SK-N-SH (cell line): ENCODE measurements at regions not wholly inside any gene's neighbourhood (a gene's known extent, or its start where the extent isn't known, plus 50 kb on each side); places are given as distances from the start of the nearest gene placed in this dataset.

Source experiments
- CTCF ChIA-PET: fragments of 300-600, 350-600 bp; formaldehyde crosslinking; extraction: SDS; loops from one replicate; lab custom pipeline; 2021; lab: Yijun Ruan, JAX
- POLR2A ChIA-PET: fragments of 350-600 bp; sonication (Branson Sonifier 250); formaldehyde crosslinking; extraction: SDS; loops from one replicate; lab custom pipeline; 2020; ENCODE audit warnings: antibody characterized with exemption, inconsistent platforms; lab: Yijun Ruan, JAX
- DNase-seq: peaks from one replicate; pipeline ENCODE4 v3.0.0; 2012
- H2AFZ ChIP-seq: fragments of 200-600 bp; sonication (generic); 2 replicates; pipeline ENCODE4 v1.8.1; 2016; ENCODE audit warnings: antibody characterized with exemption, mild to moderate bottlenecking, low read depth
- H3F3A ChIP-seq: fragments of 200-600 bp; sonication (generic); replicated peaks from 2 replicates; pipeline ENCODE3; 2016; ENCODE audit warnings: antibody characterized with exemption, mild to moderate bottlenecking; ENCODE audit not compliant: insufficient read depth
- H3K27ac ChIP-seq, 2 experiments: fragments of 200-500 bp in 1 of 2; fragments of 200-600 bp in 1 of 2; sonication (Bioruptor generic) in 1 of 2; sonication (generic), shearing (Covaris generic) in 1 of 2; 2 replicates each; pipeline versions ENCODE4 v1.5.1 to v1.6.1; 2014 to 2016; ENCODE audit warnings: low read depth in 2 of 2, inconsistent platforms in 1 of 2, low read length in 1 of 2, mild to moderate bottlenecking in 1 of 2, mixed read lengths in 1 of 2
- H3K27me3 ChIP-seq: fragments of 200-600 bp; sonication (generic), shearing (Covaris generic); 2 replicates; pipeline ENCODE4 v1.6.1; 2016; ENCODE audit warnings: mixed run types; ENCODE audit not compliant: insufficient read depth
- H3K36me3 ChIP-seq, 2 experiments: fragments of 200-500 bp in 1 of 2; fragments of 200-600 bp in 1 of 2; sonication (Bioruptor generic) in 1 of 2; sonication (generic) in 1 of 2; replicated peaks in 1 of 2; 2 replicates each; pipeline versions ENCODE3 to v1.5.1; 2014 to 2016; ENCODE audit warnings: low read length in 1 of 2, mild to moderate bottlenecking in 1 of 2; ENCODE audit not compliant: insufficient read depth in 2 of 2, control insufficient read depth in 1 of 2
- H3K4me1 ChIP-seq, 2 experiments: fragments of 200-500 bp in 1 of 2; fragments of 200-600 bp in 1 of 2; sonication (Bioruptor generic) in 1 of 2; sonication (generic), shearing (Covaris generic) in 1 of 2; 2 replicates each; pipeline versions ENCODE4 v1.5.1 to v1.6.1; 2014 to 2016; ENCODE audit warnings: low read depth in 1 of 2, low read length in 1 of 2, mixed run types in 1 of 2; ENCODE audit not compliant: insufficient read depth in 2 of 2, control insufficient read depth in 1 of 2
- H3K4me2 ChIP-seq: fragments of 200-600 bp; sonication (generic), shearing (Covaris generic); 2 replicates; pipeline ENCODE4 v1.6.1; 2017; ENCODE audit warnings: mixed run types
- H3K4me3 ChIP-seq, 2 experiments: fragments of 200-500 bp in 1 of 2; fragments of 200-600 bp in 1 of 2; sonication (Bioruptor generic) in 1 of 2; sonication (generic), shearing (Covaris generic) in 1 of 2; 2 replicates each; pipeline versions ENCODE4 v1.5.1 to v1.8.1; 2014 to 2016; ENCODE audit warnings: low read depth in 2 of 2, inconsistent platforms in 1 of 2, low read length in 1 of 2, mild to moderate bottlenecking in 1 of 2, mixed read lengths in 1 of 2, moderate library complexity in 1 of 2
- H3K79me2 ChIP-seq: fragments of 200-600 bp; sonication (generic); 2 replicates; pipeline ENCODE4 v1.8.1; 2017; ENCODE audit warnings: mild to moderate bottlenecking; ENCODE audit not compliant: insufficient read depth
- H3K9ac ChIP-seq: fragments of 200-600 bp; sonication (generic); 2 replicates; pipeline ENCODE4 v1.6.1; 2017; ENCODE audit warnings: mixed run types
- H3K9me2 ChIP-seq: fragments of 200-600 bp; sonication (generic); 2 replicates; pipeline ENCODE4 v1.6.1; 2017; ENCODE audit warnings: mixed run types
- H3K9me3 ChIP-seq: fragments of 200-600 bp; sonication (generic); 2 replicates; pipeline ENCODE4 v1.6.1; 2017; ENCODE audit warnings: mixed run types, mild to moderate bottlenecking, moderate library complexity
- H4K20me1 ChIP-seq: fragments of 200-600 bp; sonication (generic); 2 replicates; pipeline ENCODE4 v1.6.1; 2017; ENCODE audit warnings: mild to moderate bottlenecking, mixed run types; ENCODE audit not compliant: insufficient read depth
- ELF1 ChIP-seq: IDR thresholded peaks from 2 replicates; pipeline ENCODE4 v1.4.0; 2012
- EP300 ChIP-seq, 2 experiments: IDR thresholded peaks; 2 replicates each; pipeline versions ENCODE4 v1.4.0 to v1.6.1; 2012; ENCODE audit warnings: borderline replicate concordance in 1 of 2, low read depth in 1 of 2, low read length in 1 of 2
- EZH2phosphoT487 ChIP-seq: fragments of 200-600 bp; sonication (generic); IDR thresholded peaks from 2 replicates; pipeline ENCODE4 v1.6.1; 2017; ENCODE audit warnings: low read depth, mixed run types, mild to moderate bottlenecking, antibody characterized with exemption, moderate library complexity, borderline replicate concordance
- FOSL2 ChIP-seq: IDR thresholded peaks from 2 replicates; pipeline ENCODE4 v1.4.0; 2012; ENCODE audit warnings: low read depth, mild to moderate bottlenecking, moderate library complexity, borderline replicate concordance
- FOXM1 ChIP-seq: IDR thresholded peaks from 2 replicates; pipeline ENCODE4 v1.4.0; 2012; ENCODE audit warnings: low read depth, mild to moderate bottlenecking
- GABPA ChIP-seq: IDR thresholded peaks from 2 replicates; pipeline ENCODE4 v1.4.0; 2012; ENCODE audit warnings: low read depth, mild to moderate bottlenecking
- JUND ChIP-seq: IDR thresholded peaks from 2 replicates; pipeline ENCODE4 v1.4.0; 2012
- MEF2A ChIP-seq: IDR thresholded peaks from 2 replicates; pipeline ENCODE4 v1.4.0; 2012; ENCODE audit warnings: low read depth, borderline replicate concordance
- NFIC ChIP-seq: IDR thresholded peaks from 2 replicates; pipeline ENCODE4 v1.4.0; 2012; ENCODE audit warnings: borderline replicate concordance
- NRF1 ChIP-seq: IDR thresholded peaks from 2 replicates; pipeline ENCODE4 v1.6.1; 2012; ENCODE audit warnings: low read depth, mild to moderate bottlenecking, low read length
- POLR2AphosphoS5 ChIP-seq: IDR thresholded peaks from 2 replicates; pipeline ENCODE4 v1.6.1; 2012; ENCODE audit warnings: low read depth, low read length
- RAD21 ChIP-seq: IDR thresholded peaks from 2 replicates; pipeline ENCODE4 v1.6.1; 2012; ENCODE audit warnings: mild to moderate bottlenecking, low read length
- RFX5 ChIP-seq: IDR thresholded peaks from 2 replicates; pipeline ENCODE4 v1.6.1; 2012; ENCODE audit warnings: mild to moderate bottlenecking, improper control_type of control experiment, low read length
- RXRA ChIP-seq: IDR thresholded peaks from 2 replicates; pipeline ENCODE4 v1.4.0; 2012; ENCODE audit warnings: low read depth, mild to moderate bottlenecking, borderline replicate concordance
- SIN3A ChIP-seq: IDR thresholded peaks from 2 replicates; pipeline ENCODE4 v1.6.1; 2012; ENCODE audit warnings: low read depth, mild to moderate bottlenecking, low read length, moderate library complexity, borderline replicate concordance
- TAF1 ChIP-seq: IDR thresholded peaks from 2 replicates; pipeline ENCODE4 v1.6.1; 2012; ENCODE audit warnings: low read depth, mild to moderate bottlenecking, low read length, moderate library complexity, borderline replicate concordance
- TCF12 ChIP-seq: IDR thresholded peaks from 2 replicates; pipeline ENCODE4 v1.4.0; 2012
- YY1 ChIP-seq: IDR thresholded peaks from 2 replicates; pipeline ENCODE4 v1.4.0; 2012; ENCODE audit warnings: low read depth, mild to moderate bottlenecking
- WGBS: methylation state at CpG from one replicate; pipeline ENCODE4 v1.1.6; 2017; ENCODE audit warnings: low lambda C conversion rate; 5-methylcytosine and 5-hydroxymethylcytosine counted together
- TF ChIP-seq, protein P1 (sequence below): IDR thresholded peaks from 2 replicates; pipeline ENCODE4 v1.4.0; 2012; ENCODE audit warnings: low read depth
- TF ChIP-seq, protein P2 (sequence below): IDR thresholded peaks from 2 replicates; pipeline ENCODE4; 2012
- TF ChIP-seq, protein P3 (sequence below): IDR thresholded peaks from 2 replicates; pipeline ENCODE4 v1.4.0; 2012; ENCODE audit warnings: low read depth, borderline replicate concordance
- TF ChIP-seq, protein P4 (sequence below): IDR thresholded peaks from 2 replicates; pipeline ENCODE4 v1.6.1; 2012; ENCODE audit warnings: mild to moderate bottlenecking, low read depth, low read length, moderate library complexity

DNA sequence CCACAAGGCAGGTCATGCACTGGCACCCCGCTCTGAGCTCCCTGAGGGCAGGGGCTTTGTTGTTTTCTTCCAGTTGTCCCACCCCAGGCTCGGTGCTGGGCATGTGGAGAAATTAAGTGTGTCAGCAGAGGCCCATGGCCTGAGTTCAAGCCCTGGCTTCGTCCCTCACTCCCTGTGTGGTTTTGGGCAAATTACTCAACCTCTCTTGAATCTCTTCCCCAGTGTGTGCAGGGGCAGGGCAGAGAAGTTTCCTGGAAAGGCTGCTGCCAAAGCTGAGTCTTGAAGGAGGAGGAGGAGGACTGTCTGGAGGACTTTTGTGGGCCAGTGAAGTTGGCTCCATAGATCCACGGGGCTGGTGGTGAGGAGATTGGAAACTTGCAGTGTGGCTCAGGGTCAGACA is 138.1 kb upstream of the E2F8 start:
- Histone ChIP-seq H3K36me3 (no peaks in the 10 kb centered on the region), H2AFZ (no peak overlapping the region), H3K9me2 (no peaks in the 10 kb centered on the region), H3K27ac (no peak overlapping the region), H4K20me1 (no peaks in the 10 kb centered on the region), H3F3A (peaks cover 10% of the 10 kb centered on the region), H3K4me3 (no peak overlapping the region), H3K4me1 (peaks cover 0 to 11% of the 10 kb centered on the region in 2 experiments; a peak in 1 of 4 replicates), H3K79me2 (no peaks in the 10 kb centered on the region), H3K4me2 (no peak overlapping the region), H3K27me3 (no peaks in the 10 kb centered on the region; the same call in 1 of the 2 replicates), H3K9ac (no peak overlapping the region), H3K9me3 (no peaks in the 10 kb centered on the region)
- POLR2A ChIA-PET, result no interaction called here
- TF ChIP-seq, protein P1, sequence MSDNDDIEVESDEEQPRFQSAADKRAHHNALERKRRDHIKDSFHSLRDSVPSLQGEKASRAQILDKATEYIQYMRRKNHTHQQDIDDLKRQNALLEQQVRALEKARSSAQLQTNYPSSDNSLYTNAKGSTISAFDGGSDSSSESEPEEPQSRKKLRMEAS, result no peak
- TF ChIP-seq, protein P2, sequence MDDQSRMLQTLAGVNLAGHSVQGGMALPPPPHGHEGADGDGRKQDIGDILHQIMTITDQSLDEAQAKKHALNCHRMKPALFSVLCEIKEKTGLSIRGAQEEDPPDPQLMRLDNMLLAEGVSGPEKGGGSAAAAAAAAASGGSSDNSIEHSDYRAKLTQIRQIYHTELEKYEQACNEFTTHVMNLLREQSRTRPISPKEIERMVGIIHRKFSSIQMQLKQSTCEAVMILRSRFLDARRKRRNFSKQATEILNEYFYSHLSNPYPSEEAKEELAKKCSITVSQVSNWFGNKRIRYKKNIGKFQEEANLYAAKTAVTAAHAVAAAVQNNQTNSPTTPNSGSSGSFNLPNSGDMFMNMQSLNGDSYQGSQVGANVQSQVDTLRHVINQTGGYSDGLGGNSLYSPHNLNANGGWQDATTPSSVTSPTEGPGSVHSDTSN, result no peak
- TF ChIP-seq, protein P3, sequence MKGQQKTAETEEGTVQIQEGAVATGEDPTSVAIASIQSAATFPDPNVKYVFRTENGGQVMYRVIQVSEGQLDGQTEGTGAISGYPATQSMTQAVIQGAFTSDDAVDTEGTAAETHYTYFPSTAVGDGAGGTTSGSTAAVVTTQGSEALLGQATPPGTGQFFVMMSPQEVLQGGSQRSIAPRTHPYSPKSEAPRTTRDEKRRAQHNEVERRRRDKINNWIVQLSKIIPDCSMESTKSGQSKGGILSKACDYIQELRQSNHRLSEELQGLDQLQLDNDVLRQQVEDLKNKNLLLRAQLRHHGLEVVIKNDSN, result no peak
- TF ChIP-seq GABPA (no peak), MEF2A (no peak), EP300 (IDR thresholded peaks at IDR 0.05; ENCODE audit: borderline replicate concordance in 1 of 2, low read depth in 1 of 2, low read length in 1 of 2) (no peak), POLR2AphosphoS5 (no peak), YY1 (no peak), FOSL2 (no peak), NRF1 (no peak), ELF1 (no peak), SIN3A (no peak), FOXM1 (no peak), RFX5 (no peak), EZH2phosphoT487 (no peak), RXRA (no peak)
- no peak for DNase-seq
- WGBS, result 62% methylated on average over 4 of the region's 4 CpGs
- CTCF ChIA-PET, result no interaction called here

DNA sequence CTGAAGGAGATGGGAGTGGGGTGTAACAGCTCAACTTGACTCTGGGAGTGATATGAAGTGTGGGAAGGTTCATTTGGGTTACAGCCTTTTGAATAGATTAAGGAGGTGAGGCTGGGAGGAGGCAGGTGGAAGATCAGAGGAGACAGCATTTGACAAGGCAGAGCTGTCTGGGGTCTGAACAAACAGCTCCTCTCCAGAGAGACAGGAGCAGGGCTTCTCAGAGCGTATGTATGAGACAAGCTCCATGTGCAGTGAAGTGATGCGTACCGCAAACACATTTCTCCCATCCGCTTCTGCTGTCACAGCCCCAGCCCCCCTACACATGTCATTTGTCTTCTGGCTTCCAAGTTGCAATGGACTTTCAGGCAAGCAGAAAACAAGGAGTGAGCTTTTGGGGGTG is 137.1 kb upstream of the E2F8 start:
- H2AFZ ChIP-seq, result no peak overlapping the region
- H3K4me1 ChIP-seq, result peaks cover 0 to 11% of the 10 kb centered on the region in 2 experiments; a peak in 1 of 4 replicates
- no peaks in the 10 kb centered on the region for H3K27me3 ChIP-seq
- H3K9me3 ChIP-seq, result no peaks in the 10 kb centered on the region
- DNase-seq, result no peak
- TF ChIP-seq, protein P3, result no peak
- TF ChIP-seq RAD21 (no peak), NFIC (no peak), SIN3A (no peak), YY1 (no peak), ELF1 (no peak), TCF12 (no peak), JUND (no peak), MEF2A (no peak), RXRA (no peak), TAF1 (no peak), GABPA (no peak)
- TF ChIP-seq, protein P1, result no peak
- TF ChIP-seq, protein P4, sequence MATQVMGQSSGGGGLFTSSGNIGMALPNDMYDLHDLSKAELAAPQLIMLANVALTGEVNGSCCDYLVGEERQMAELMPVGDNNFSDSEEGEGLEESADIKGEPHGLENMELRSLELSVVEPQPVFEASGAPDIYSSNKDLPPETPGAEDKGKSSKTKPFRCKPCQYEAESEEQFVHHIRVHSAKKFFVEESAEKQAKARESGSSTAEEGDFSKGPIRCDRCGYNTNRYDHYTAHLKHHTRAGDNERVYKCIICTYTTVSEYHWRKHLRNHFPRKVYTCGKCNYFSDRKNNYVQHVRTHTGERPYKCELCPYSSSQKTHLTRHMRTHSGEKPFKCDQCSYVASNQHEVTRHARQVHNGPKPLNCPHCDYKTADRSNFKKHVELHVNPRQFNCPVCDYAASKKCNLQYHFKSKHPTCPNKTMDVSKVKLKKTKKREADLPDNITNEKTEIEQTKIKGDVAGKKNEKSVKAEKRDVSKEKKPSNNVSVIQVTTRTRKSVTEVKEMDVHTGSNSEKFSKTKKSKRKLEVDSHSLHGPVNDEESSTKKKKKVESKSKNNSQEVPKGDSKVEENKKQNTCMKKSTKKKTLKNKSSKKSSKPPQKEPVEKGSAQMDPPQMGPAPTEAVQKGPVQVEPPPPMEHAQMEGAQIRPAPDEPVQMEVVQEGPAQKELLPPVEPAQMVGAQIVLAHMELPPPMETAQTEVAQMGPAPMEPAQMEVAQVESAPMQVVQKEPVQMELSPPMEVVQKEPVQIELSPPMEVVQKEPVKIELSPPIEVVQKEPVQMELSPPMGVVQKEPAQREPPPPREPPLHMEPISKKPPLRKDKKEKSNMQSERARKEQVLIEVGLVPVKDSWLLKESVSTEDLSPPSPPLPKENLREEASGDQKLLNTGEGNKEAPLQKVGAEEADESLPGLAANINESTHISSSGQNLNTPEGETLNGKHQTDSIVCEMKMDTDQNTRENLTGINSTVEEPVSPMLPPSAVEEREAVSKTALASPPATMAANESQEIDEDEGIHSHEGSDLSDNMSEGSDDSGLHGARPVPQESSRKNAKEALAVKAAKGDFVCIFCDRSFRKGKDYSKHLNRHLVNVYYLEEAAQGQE, result no peak
- H3K4me2 ChIP-seq, result no peak overlapping the region
- H3K9ac ChIP-seq, result no peak overlapping the region
- POLR2A ChIA-PET, result no interaction called here
- H4K20me1 ChIP-seq, result no peaks in the 10 kb centered on the region
- 100% methylated on average over 3 of the region's 4 CpGs for WGBS
- no peaks in the 10 kb centered on the region for H3K36me3 ChIP-seq
- H3F3A ChIP-seq, result peaks cover 10% of the 10 kb centered on the region
- CTCF ChIA-PET, result interaction anchor here (0.8 to 1.1 kb wide), 2 partner anchors 118 to 176 kb away, joined by 3 to 4 read pairs; no protein-coding TSS in a partner anchor
- no peaks in the 10 kb centered on the region for H3K9me2 ChIP-seq
- no peak overlapping the region for H3K4me3 ChIP-seq
- H3K27ac ChIP-seq, result no peak overlapping the region
- H3K79me2 ChIP-seq, result no peaks in the 10 kb centered on the region
